HG03159 (cell line): ENCODE measurements at regions not wholly inside any gene's neighbourhood (a gene's known extent, or its start where the extent isn't known, plus 50 kb on each side); places are given as distances from the start of the nearest gene placed in this dataset.
"Not testable (repeated sequence)": the region's sequence is repeated elsewhere in the genome, so short reads cannot be mapped to it uniquely, and the experiment has no call there.

ENCODE experiments used
- ATAC-seq: cut with Tn5 transposase; IDR thresholded peaks from one replicate; pipeline ENCODE4 v1.9.1; 2021; ENCODE audit warnings: mild to moderate bottlenecking, moderate library complexity; ENCODE audit not compliant: unreplicated experiment

GRCh38 chr5:50588471-50588870, 78.0 kb upstream of the PARP8 start:
- not testable (repeated sequence) for ATAC-seq

GRCh38 chr5:50590444-50591189, 75.8 kb upstream of the PARP8 start:
- ATAC-seq, result not testable (repeated sequence)

- not testable (repeated sequence) for ATAC-seq
Observed at GRCh38 chr5:50591338-50591737, 75.1 kb upstream of the PARP8 start.

- no peak for ATAC-seq
Observed at GRCh38 chr5:50593681-50594080, 72.8 kb upstream of the PARP8 start.

GRCh38 chr5:50595199-50595598, 71.2 kb upstream of the PARP8 start:
- no peak for ATAC-seq

GRCh38 chr5:50601576-50601975, 64.9 kb upstream of the PARP8 start:
- ATAC-seq, result not testable (repeated sequence)

- no peak for ATAC-seq
Observed at GRCh38 chr5:50606179-50606578, 60.3 kb upstream of the PARP8 start.

- not testable (repeated sequence) for ATAC-seq
Observed at GRCh38 chr5:50607456-50607855, 59.0 kb upstream of the PARP8 start.

- not testable (repeated sequence) for ATAC-seq
Observed at GRCh38 chr5:50607953-50608705, 58.3 kb upstream of the PARP8 start.

- ATAC-seq, result not testable (repeated sequence)
Observed at GRCh38 chr5:50613057-50613456, 53.4 kb upstream of the PARP8 start.
